Thymus (tissue), 11 donors: ENCODE measurements at regions not wholly inside any gene's neighbourhood (a gene's known extent, or its start where the extent isn't known, plus 50 kb on each side); places are given as distances from the start of the nearest gene placed in this dataset.

Experiments used
- DNase-seq, 9 donors: peaks; one replicate each; pipeline ENCODE4 v3.0.0-alpha.2; 2013; ENCODE audit warnings: low spot score in 9 of 9, low read depth in 6 of 9, missing footprints in 1 of 9
- H3K27ac ChIP-seq, 2 donors: one replicate each; pipeline ENCODE4 v1.5.1; 2013; ENCODE audit warnings: control low read depth in 1 of 2, low read depth in 1 of 2, low read length in 1 of 2, mild to moderate bottlenecking in 1 of 2, moderate library complexity in 1 of 2
- H3K27me3 ChIP-seq, 2 donors: one replicate each; pipeline ENCODE4 v1.5.1; 2013; ENCODE audit warnings: low read length in 1 of 2; ENCODE audit not compliant: control insufficient read depth in 2 of 2, insufficient read depth in 1 of 2
- H3K36me3 ChIP-seq, 2 donors: one replicate each; pipeline ENCODE4 v1.5.1; 2013; ENCODE audit warnings: low read length in 1 of 2, mild to moderate bottlenecking in 1 of 2, moderate library complexity in 1 of 2; ENCODE audit not compliant: control insufficient read depth in 2 of 2, insufficient read depth in 2 of 2
- H3K4me1 ChIP-seq, 2 donors: one replicate each; pipeline ENCODE4 v1.5.1; 2013; ENCODE audit warnings: low read length in 2 of 2; ENCODE audit not compliant: control insufficient read depth in 2 of 2, insufficient read depth in 2 of 2
- H3K4me3 ChIP-seq, 2 donors: one replicate each; pipeline ENCODE4 v1.5.1; 2013; ENCODE audit warnings: low read length in 2 of 2, control low read depth in 1 of 2, mild to moderate bottlenecking in 1 of 2
- H3K9me3 ChIP-seq, 2 donors: one replicate each; pipeline ENCODE4 v1.5.1; 2013; ENCODE audit warnings: low read length in 1 of 2, mild to moderate bottlenecking in 1 of 2; ENCODE audit not compliant: control insufficient read depth in 2 of 2, insufficient read depth in 1 of 2
- WGBS: extraction: QIAGEN DNeasy Blood & Tissue Kit; methylation state at CpG from one replicate; pipeline ENCODE4 v1.1.7; 2013; 5-methylcytosine and 5-hydroxymethylcytosine counted together
- donor health status: healthy.

DNA sequence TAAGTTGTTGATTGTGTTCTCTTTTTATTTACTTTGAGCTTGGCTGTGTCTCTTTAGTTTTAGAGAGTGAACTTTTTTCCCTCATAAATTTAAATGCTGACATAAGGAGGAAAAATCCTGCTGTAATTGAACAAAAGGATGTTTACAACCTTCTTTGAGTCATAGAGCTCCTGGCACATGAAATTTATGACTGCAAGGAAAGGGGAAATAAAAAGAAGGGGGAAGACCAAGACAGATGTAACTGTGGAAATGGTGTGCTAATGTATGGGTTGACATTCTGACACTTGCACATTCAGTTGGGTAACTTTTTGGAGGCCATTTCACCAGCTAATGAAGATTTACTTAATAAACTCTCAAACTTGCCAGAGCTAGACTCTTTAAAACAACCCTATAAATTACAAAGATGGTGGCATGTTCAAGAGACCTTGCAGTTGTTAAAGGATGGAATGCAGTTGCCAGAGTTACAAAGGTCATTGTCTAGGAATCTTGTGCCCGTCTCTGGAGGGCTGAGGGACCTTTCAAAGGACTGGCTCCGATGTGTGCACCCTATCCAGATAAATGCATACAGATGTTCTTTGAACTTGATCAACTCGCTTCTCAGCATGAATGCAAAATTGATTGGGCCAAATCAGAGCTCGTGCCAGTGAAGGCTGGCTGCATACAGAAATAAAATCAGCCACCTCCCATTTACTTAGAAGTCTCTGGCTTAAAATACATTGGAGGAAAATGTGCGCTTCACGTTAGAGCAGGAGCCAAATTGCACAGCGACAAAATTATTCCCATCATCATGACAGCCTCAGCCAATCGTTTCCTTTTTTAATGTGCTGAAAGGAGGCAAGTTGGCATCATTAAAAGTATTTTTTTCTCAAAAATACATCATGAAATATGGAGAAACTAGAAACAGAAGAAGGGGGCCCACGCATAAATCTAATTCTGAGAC is 289.0 kb upstream of the XYLT1 start:
- Histone ChIP-seq H3K4me3 (no peak overlapping the region), H3K27ac (no peak overlapping the region), H3K4me1 (no peaks in the 10 kb centered on the region), H3K27me3 (no peaks in the 10 kb centered on the region), H3K9me3 (no peaks in the 10 kb centered on the region), H3K36me3 (no peaks in the 10 kb centered on the region)
- DNase-seq: no peak
- WGBS: 94% methylated on average over 9 of the region's 9 CpGs

DNA sequence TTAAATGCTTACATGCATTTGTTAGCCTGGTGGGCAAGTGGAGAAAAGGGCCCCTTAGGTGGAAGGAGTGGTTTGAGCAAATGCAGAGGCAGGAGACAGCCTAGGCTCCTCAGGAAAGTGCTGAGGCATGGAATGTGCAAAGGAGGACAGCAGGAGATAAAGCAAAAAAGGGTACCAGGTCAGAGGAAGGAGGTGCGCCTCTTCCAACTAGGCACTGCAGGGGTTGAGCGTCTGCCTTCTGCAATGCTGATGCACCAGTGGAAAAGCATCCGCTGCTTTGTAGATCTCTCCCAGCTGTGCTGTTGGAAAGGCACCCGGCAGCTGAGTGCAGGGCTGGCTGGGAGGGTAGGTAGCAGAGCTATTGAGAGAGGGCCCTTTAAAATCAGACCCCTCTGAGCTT is 287.0 kb upstream of the XYLT1 start:
- Histone ChIP-seq H3K4me3 (no peak overlapping the region), H3K4me1 (no peaks in the 10 kb centered on the region), H3K27ac (no peak overlapping the region), H3K9me3 (no peaks in the 10 kb centered on the region), H3K36me3 (no peaks in the 10 kb centered on the region), H3K27me3 (no peaks in the 10 kb centered on the region)
- WGBS: 95% methylated on average over 4 of the region's 4 CpGs
- DNase-seq: no peak

DNA sequence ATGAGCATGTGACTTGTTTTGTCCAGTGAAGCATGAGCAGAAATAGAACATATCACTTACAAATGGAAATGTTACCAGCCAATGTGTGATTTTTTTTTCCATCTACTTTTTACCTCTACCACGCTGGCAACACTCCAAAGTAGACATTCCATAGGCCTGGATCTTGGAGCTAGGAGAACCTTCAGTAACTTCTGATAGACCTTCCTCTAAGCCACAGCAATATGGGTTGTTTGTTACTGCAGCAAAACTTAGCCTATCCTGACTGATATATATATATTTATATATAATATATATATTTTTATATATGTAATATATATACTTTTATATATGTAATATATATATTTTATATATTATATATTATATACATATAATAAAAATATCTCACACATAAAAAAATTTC is 284.4 kb upstream of the XYLT1 start:
- no peaks in the 10 kb centered on the region for H3K27me3 ChIP-seq
- WGBS: 90% methylated on average over 1 of the region's 1 CpG

DNA sequence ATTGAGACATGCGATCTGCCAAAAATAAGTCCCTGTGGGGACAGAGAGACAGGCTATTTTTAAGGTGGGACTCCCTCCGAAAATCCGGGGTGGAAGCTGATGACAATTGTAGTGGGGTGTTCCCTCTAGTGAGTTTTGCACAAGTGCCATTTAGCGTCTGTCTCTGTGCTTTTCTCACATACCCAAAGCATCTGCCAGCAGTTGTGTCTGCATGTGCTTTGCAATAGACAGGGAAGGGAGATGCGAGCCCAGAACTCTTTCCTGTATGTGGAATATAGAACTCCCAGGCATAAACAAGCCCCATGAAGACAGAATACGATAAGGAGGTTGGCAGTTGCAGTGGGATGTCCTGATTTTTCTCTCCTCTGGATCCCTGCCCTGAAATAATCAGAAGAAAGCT is 282.7 kb upstream of the XYLT1 start:
- Histone ChIP-seq H3K36me3 (no peaks in the 10 kb centered on the region), H3K9me3 (no peaks in the 10 kb centered on the region), H3K4me3 (no peak overlapping the region), H3K27me3 (no peaks in the 10 kb centered on the region), H3K4me1 (no peaks in the 10 kb centered on the region), H3K27ac (no peak overlapping the region)
- DNase-seq: no peak
- WGBS: 92% methylated on average over 6 of the region's 6 CpGs

More for the DNA sequence above, 284.4 kb upstream of the XYLT1 start:
- Histone ChIP-seq H3K4me1 (no peaks in the 10 kb centered on the region), H3K4me3 (no peak overlapping the region), H3K36me3 (no peaks in the 10 kb centered on the region), H3K9me3 (no peaks in the 10 kb centered on the region), H3K27ac (no peak overlapping the region)
- no peak for DNase-seq

DNA sequence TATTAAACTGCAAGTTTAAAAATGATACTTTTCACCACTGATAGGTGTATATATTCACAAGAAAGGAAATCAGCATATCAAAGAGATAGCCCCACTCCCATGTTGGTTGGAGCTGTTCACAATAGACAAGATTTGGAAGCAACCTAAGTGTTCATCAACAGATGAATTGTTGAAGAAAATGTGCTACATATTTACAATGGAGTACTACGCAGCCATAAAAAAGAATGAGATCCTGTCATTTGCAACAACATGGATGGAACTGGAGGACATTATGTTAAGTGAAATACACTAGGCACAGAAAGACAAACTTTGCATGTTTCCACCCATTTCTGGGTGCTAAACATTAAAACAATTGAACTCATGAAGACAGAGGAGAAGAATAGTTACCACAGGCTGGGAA is 278.9 kb upstream of the XYLT1 start:
- 99% methylated on average over 1 of the region's 1 CpG for WGBS
- no peaks in the 10 kb centered on the region for H3K4me1 ChIP-seq
- H3K4me3 ChIP-seq: no peak overlapping the region
- H3K9me3 ChIP-seq: no peaks in the 10 kb centered on the region
- H3K27me3 ChIP-seq: no peaks in the 10 kb centered on the region
- no peak overlapping the region for H3K27ac ChIP-seq
- no peaks in the 10 kb centered on the region for H3K36me3 ChIP-seq
- no peak for DNase-seq

DNA sequence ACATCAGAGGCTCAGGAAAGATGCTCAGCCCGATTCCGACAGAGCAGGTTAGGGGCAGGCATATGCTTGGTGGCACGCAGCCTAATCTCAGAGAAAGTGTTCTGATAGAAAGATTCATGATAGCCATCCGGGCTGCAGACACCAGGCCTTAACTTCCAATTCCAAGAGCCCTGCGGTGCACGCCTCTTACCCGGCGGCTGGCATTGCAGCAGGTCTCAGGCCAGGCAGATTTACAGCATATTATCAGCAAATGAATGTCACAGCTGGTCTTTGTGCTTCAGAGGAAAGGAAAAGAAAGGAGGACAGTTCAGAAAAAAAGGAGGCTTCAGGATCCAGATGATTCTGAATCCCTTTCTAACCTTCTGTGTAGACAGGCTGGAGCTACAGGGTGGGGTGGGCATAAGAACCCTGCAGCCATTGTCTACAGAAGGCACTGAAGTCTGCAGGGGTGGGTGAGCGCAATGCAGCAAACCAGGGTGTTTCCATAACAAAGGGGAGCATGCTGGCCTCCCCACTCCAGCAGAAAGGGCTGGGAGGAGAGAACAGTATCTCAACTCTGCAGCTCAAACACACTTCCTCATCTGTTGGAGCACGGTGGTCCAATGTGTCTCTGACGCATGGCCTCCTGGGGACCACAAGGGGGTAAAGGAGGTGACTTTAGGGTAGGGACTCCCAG is 277.4 kb upstream of the XYLT1 start:
- H3K36me3 ChIP-seq: no peaks in the 10 kb centered on the region
- no peak overlapping the region for H3K4me3 ChIP-seq
- DNase-seq: no peak
- H3K27ac ChIP-seq: no peak overlapping the region
- H3K27me3 ChIP-seq: no peaks in the 10 kb centered on the region
- whole genome bisulfite sequencing: 75% methylated on average over 11 of the region's 11 CpGs
- H3K9me3 ChIP-seq: no peaks in the 10 kb centered on the region
- no peaks in the 10 kb centered on the region for H3K4me1 ChIP-seq

DNA sequence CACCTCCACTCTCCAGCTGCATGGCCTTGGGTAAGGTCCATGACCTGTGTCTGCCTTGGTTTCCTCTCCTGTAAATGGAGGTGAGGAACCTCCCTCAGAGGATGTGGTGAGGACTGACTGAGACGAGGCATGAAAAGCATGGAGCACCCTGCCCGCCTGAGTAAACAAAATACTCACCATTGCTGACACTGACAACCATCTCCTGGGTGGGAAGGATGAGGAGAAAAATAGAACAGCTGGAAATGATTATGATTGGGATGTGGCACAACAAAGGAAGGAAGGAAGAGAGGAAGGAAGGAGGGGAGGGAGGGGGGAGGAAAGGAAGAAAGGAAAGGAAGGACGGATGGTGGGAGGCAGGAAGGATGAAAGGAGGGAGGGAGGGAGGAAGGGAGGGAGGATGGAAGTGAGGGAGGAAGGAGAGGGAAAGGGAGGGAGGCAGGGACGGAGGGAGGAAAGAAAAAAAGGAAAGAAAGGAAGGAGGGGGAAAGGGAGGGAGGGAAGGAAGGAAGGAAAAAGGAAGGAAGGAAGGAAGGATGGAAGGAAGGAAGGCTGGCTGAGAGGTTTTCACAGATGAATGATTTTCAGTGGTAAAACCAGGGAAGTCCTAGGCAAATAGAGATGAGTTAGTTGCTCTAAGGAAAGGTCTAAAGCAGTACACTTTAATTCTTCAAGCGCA is 276.5 kb upstream of the XYLT1 start:
- no peak for DNase-seq
- H3K36me3 ChIP-seq: no peaks in the 10 kb centered on the region
- H3K9me3 ChIP-seq: no peaks in the 10 kb centered on the region
- no peaks in the 10 kb centered on the region for H3K4me1 ChIP-seq
- H3K27ac ChIP-seq: no peak overlapping the region
- no peak overlapping the region for H3K4me3 ChIP-seq
- no peaks in the 10 kb centered on the region for H3K27me3 ChIP-seq
- WGBS: 82% methylated on average over 5 of the region's 5 CpGs

DNA sequence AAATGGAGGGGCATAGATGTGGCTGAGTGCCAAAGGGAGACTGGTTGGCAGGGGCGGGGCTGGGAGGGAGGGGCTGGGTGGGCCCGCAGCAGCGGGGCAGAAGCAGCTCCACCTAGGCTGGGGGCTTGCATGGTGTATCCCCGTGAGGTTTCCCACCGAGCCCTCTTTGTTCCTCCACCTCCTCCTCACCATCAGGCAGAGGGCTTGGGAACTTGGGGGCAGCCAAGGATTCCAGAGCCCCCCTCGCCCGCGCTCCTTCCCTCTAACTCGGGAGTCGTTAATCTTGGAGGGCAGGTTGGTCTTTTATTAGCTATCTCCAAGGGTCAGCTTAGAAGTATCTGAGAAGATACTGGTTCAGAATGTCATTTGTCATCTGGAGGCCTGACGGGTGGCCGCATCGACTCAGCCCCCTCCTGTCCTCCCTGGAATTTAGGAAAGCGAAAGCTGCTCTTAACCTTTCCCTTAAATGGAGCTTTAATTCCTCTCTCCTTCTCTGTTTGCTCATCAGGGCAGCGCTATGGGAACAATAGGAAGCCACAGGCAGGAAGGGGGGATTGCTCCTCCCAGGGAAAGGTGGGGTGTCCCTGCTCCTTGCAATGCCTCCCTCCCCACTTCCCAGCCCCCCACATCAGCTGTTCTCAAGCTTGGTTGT is 274.3 kb upstream of the XYLT1 start:
- Histone ChIP-seq H3K36me3 (no peaks in the 10 kb centered on the region), H3K27me3 (no peaks in the 10 kb centered on the region), H3K27ac (no peak overlapping the region), H3K4me1 (no peaks in the 10 kb centered on the region), H3K4me3 (no peak overlapping the region), H3K9me3 (no peaks in the 10 kb centered on the region)
- 51% methylated on average over 15 of the region's 15 CpGs for WGBS
- DNase-seq: no peak
